ENCODE measurements at regions not wholly inside any gene's neighbourhood (a gene's known extent, or its start where the extent isn't known, plus 50 kb on each side); places are given as distances from the start of the nearest gene placed in this dataset.
A peak's percentile ranks its signal among the peaks of the same experiment; 100 is the strongest.
"Not testable (repeated sequence)": the region's sequence is repeated elsewhere in the genome, so short reads cannot be mapped to it uniquely, and the experiment has no call there.

GRCh38 chr7:81478664-81479063 lies 291.2 kb downstream of the HGF start:
- peak; percentile 23 for DNase-seq (ENCODE audit: low spot score)

GRCh38 chr7:81478201-81478600 lies 291.6 kb downstream of the HGF start:
- DNase-seq (ENCODE audit: low spot score): not testable (repeated sequence)

- DNase-seq (ENCODE audit: low spot score): no peak
Observed at GRCh38 chr7:81473236-81473635, 296.6 kb downstream of the HGF start.

GRCh38 chr7:81470724-81471379 lies 299.0 kb downstream of the HGF start:
- DNase-seq (ENCODE audit: low spot score): no peak

- peak; percentile 85 for DNase-seq (ENCODE audit: low spot score)
Observed at GRCh38 chr7:81469869-81470723, 299.8 kb downstream of the HGF start.

GRCh38 chr7:81469153-81469868 lies 300.5 kb downstream of the HGF start:
- no peak for DNase-seq (ENCODE audit: low spot score)

- DNase-seq (ENCODE audit: low spot score): no peak
Observed at GRCh38 chr7:81468526-81468925, 301.3 kb downstream of the HGF start.

- no peak for DNase-seq (ENCODE audit: low spot score)
Observed at GRCh38 chr7:81467964-81468363, 301.9 kb downstream of the HGF start.

GRCh38 chr7:81462672-81463071 lies 307.2 kb downstream of the HGF start:
- no peak for DNase-seq (ENCODE audit: low spot score)

GRCh38 chr7:81460250-81461045 lies 309.4 kb downstream of the HGF start:
- no peak for DNase-seq (ENCODE audit: low spot score)

GRCh38 chr7:81459485-81459884 lies 310.4 kb downstream of the HGF start:
- DNase-seq (ENCODE audit: low spot score): no peak

- DNase-seq (ENCODE audit: low spot score): peak; percentile 87
Observed at GRCh38 chr7:81457852-81458522, 311.9 kb downstream of the HGF start.

GRCh38 chr7:81453770-81454169 lies 316.1 kb downstream of the HGF start:
- DNase-seq (ENCODE audit: low spot score): not testable (repeated sequence)

GRCh38 chr7:81449105-81449504 lies 320.7 kb downstream of the HGF start:
- DNase-seq (ENCODE audit: low spot score): no peak

- peak; percentile 72 for DNase-seq (ENCODE audit: low spot score)
Observed at GRCh38 chr7:81447351-81447952, 322.4 kb downstream of the HGF start.

- DNase-seq (ENCODE audit: low spot score): no peak
Observed at GRCh38 chr7:81446212-81446611, 323.6 kb downstream of the HGF start.

GRCh38 chr7:81445462-81445861 lies 324.4 kb downstream of the HGF start:
- no peak for DNase-seq (ENCODE audit: low spot score)

GRCh38 chr7:81441750-81442149 lies 328.1 kb downstream of the HGF start:
- DNase-seq (ENCODE audit: low spot score): no peak

GRCh38 chr7:81439591-81439990 lies 330.3 kb downstream of the HGF start:
- no peak for DNase-seq (ENCODE audit: low spot score)

GRCh38 chr7:81437160-81437559 lies 332.7 kb downstream of the HGF start:
- not testable (repeated sequence) for DNase-seq (ENCODE audit: low spot score)
